Uterus (tissue), 3 donors: ENCODE measurements at regions not wholly inside any gene's neighbourhood (a gene's known extent, or its start where the extent isn't known, plus 50 kb on each side); places are given as distances from the start of the nearest gene placed in this dataset.
"Not testable (repeated sequence)": the region's sequence is repeated elsewhere in the genome, so short reads cannot be mapped to it uniquely, and the experiment has no call there.

Experiments
- DNase-seq, 2 donors: peaks; one replicate each; pipeline ENCODE4 v3.0.0-alpha.2; 2019 to 2020
- H3K27ac ChIP-seq, 2 donors: fragments of 200-600 bp; sonication (generic); 1 replicate in 1 of 2; 2 replicates in 1 of 2; pipeline ENCODE4 v1.5.1; 2016 to 2018
- H3K27me3 ChIP-seq, 2 donors: fragments of 200-600 bp; sonication (generic); one replicate each; pipeline ENCODE4 v1.5.1; 2018 to 2019; ENCODE audit warnings: control low read depth in 1 of 2
- H3K36me3 ChIP-seq, 2 donors: fragments of 200-600 bp; sonication (generic); one replicate each; pipeline ENCODE4 v1.5.1; 2019; ENCODE audit warnings: control low read depth in 1 of 2
- H3K4me1 ChIP-seq, 2 donors: fragments of 200-600 bp; sonication (generic); one replicate each; pipeline ENCODE4 v1.5.1; 2018 to 2019; ENCODE audit warnings: control low read depth in 1 of 2
- H3K4me3 ChIP-seq, 2 donors: fragments of 200-600 bp; sonication (generic); 1 replicate in 1 of 2; 2 replicates in 1 of 2; pipeline ENCODE4 v1.5.1; 2018 to 2019; ENCODE audit warnings: mild to moderate bottlenecking in 1 of 2
- H3K9me3 ChIP-seq, 2 donors: fragments of 200-600 bp; sonication (generic); one replicate each; pipeline ENCODE4 v1.5.1; 2019; ENCODE audit warnings: control low read depth in 1 of 2
- CTCF ChIP-seq, 4 experiments: fragments of 200-600 bp in 2 of 4; fragments of 450-650 bp in 2 of 4; sonication (generic) in 2 of 4; IDR thresholded peaks; one replicate each; pipeline ENCODE4 v1.5.1; 2016 to 2019; ENCODE audit warnings: antibody characterized with exemption in 4 of 4, mild to moderate bottlenecking in 2 of 4, moderate library complexity in 1 of 4
- POLR2A ChIP-seq, 2 donors: fragments of 450-650 bp; IDR thresholded peaks; one replicate each; pipeline ENCODE4 v1.6.1; 2016; ENCODE audit warnings: antibody characterized with exemption in 2 of 2, mild to moderate bottlenecking in 1 of 2, moderate library complexity in 1 of 2
- intact Hi-C: fragments of 100-400 bp; cut with DNase I; formaldehyde crosslinking; loops from one replicate; pipeline ENCODE4 v1.15.1; 2023; ENCODE audit warnings: low total_unique reads
- donor health status: DM: yes; HTN: yes; CAD: no.

DNA sequence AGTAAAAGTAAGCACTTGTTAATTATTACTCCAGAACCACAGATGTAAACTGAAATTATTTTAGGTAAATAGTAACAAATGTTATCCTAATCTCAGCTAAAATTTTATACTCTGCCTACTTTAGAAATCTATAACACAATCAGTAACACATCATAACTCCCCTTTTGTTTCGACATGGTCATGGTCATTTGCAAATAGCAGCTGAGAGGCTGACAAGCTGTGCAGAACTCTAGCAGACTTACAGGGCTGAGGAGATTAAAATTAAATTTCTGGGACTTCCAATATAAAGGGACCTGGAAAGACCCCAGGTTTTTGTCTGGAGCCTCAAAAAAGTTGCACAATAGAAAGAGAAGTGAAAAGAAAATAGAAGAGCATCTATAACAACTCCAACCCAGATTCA, 88.8 kb downstream of the PRL start:
- intact Hi-C loops = no loop called here
- no peak for DNase-seq
- TF ChIP-seq POLR2A (IDR thresholded peaks at IDR 0.05) = no peak
- TF ChIP-seq CTCF (IDR thresholded peaks at IDR 0.05) = no peak

GRCh38 chr6:22214314-22214713, 82.5 kb downstream of the PRL start:
- Histone ChIP-seq H3K4me3 (no peak overlapping the region), H3K9me3 (no peaks in the 10 kb centered on the region), H3K27me3 (no peaks in the 10 kb centered on the region), H3K27ac (no peak overlapping the region), H3K4me1 (no peaks in the 10 kb centered on the region), H3K36me3 (no peaks in the 10 kb centered on the region)
- TF ChIP-seq POLR2A (IDR thresholded peaks at IDR 0.05) = no peak
- TF ChIP-seq CTCF (IDR thresholded peaks at IDR 0.05) = no peak
- DNase-seq = no peak
- intact Hi-C loops = no loop called here

More for the DNA sequence above, 88.8 kb downstream of the PRL start:
- Histone ChIP-seq H3K4me1 (no peaks in the 10 kb centered on the region), H3K27me3 (no peaks in the 10 kb centered on the region), H3K36me3 (no peaks in the 10 kb centered on the region), H3K4me3 (no peak overlapping the region), H3K9me3 (no peaks in the 10 kb centered on the region), H3K27ac (no peak overlapping the region)

- intact Hi-C loops, H3K36me3 ChIP-seq, H3K9me3 ChIP-seq, H3K4me3 ChIP-seq, DNase-seq, H3K27me3 ChIP-seq, H3K27ac ChIP-seq, H3K4me1 ChIP-seq: not testable (repeated sequence)
Measured at GRCh38 chr6:22215474-22215873, 81.4 kb downstream of the PRL start.

DNA sequence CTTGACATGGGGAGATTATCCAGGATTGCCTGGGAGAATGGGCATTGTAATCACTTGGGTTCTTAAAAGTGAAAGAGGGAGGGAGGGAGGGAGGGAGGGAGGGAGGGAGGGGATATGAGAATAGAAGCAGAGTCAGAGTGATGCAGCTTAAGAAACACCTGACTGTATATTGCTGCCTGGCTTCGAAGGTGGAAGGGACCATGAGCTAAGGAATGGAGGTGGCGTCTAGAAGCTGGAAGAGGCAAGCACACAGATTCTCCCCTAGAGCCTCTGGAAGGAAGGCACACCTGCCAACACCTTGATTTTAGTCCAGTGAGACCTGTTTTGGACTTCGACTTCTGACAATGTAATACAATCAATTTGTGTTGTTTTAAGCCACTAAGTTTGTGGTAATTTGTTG, 78.4 kb downstream of the PRL start:
- Histone ChIP-seq H3K4me3 (no peak overlapping the region), H3K9me3 (no peaks in the 10 kb centered on the region), H3K27ac (no peak overlapping the region), H3K36me3 (no peaks in the 10 kb centered on the region), H3K27me3 (no peaks in the 10 kb centered on the region), H3K4me1 (no peaks in the 10 kb centered on the region)
- TF ChIP-seq POLR2A (IDR thresholded peaks at IDR 0.05) (no peak), CTCF (IDR thresholded peaks at IDR 0.05) (no peak)
- intact Hi-C loops = no loop called here
- no peak for DNase-seq

GRCh38 chr6:22219925-22220324, 76.9 kb downstream of the PRL start:
- TF ChIP-seq CTCF (IDR thresholded peaks at IDR 0.05) = no peak
- Histone ChIP-seq H3K36me3 (no peaks in the 10 kb centered on the region), H3K27ac (no peak overlapping the region), H3K4me3 (no peak overlapping the region), H3K4me1 (no peaks in the 10 kb centered on the region), H3K9me3 (no peaks in the 10 kb centered on the region), H3K27me3 (no peaks in the 10 kb centered on the region)
- DNase-seq = no peak
- intact Hi-C loops = no loop called here

GRCh38 chr6:22221211-22221610, 75.6 kb downstream of the PRL start:
- Histone ChIP-seq H3K4me1 (no peaks in the 10 kb centered on the region), H3K27ac (no peak overlapping the region), H3K4me3 (no peak overlapping the region), H3K27me3 (no peaks in the 10 kb centered on the region), H3K36me3 (no peaks in the 10 kb centered on the region), H3K9me3 (no peaks in the 10 kb centered on the region)
- no peak for TF ChIP-seq CTCF (IDR thresholded peaks at IDR 0.05)
- no peak for TF ChIP-seq POLR2A (IDR thresholded peaks at IDR 0.05)
- no peak for DNase-seq
- intact Hi-C loops = no loop called here
